GM18519 (cell line): ENCODE measurements at regions not wholly inside any gene's neighbourhood (a gene's known extent, or its start where the extent isn't known, plus 50 kb on each side); places are given as distances from the start of the nearest gene placed in this dataset.

ENCODE experiments used
- ATAC-seq: cut with Tn5 transposase; IDR thresholded peaks from one replicate; pipeline ENCODE4 v1.9.1; 2021; ENCODE audit warnings: mild to moderate bottlenecking, moderate library complexity; ENCODE audit not compliant: unreplicated experiment, low FRiP score

- no peak for ATAC-seq
These were observed 201.3 kb upstream of the BTBD3 start for GRCh38 chr20:11716239-11716944.

DNA sequence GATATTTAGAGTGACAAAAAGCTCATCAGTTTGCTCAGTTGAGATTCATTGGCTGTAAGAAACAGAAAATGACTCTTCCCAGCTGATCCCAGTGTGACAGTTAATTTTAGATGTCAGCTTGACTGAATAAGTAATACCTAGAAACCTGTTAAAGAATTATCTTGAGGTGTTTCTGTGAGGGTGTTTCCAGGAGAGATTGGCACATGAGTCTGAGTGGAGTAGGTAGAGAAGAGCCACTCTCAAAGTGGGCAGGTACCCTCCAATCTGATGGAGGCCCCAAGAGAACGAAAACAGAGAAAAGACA is 200.8 kb upstream of the BTBD3 start:
- ATAC-seq, result no peak

DNA sequence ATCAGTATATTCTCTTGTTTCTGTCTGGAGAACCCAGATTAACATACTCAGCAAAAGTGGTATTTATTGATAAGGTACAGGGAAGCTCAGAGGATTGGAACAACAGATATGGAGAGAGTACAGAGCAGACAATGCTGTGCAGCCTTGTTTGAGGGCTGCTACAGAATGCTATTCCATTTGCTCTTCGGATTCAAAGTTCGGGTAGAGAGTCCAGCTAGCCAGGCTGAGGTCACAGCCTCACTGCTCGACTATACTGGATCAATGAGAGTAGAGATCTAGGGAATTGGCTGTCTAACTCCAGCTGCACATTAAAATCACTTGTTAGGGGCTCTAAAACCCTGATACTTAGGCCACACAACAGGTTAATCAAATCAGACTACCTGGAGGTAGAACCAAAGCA is 200.1 kb upstream of the BTBD3 start:
- no peak for ATAC-seq

- ATAC-seq, result no peak
These were observed 199.1 kb upstream of the BTBD3 start for GRCh38 chr20:11718474-11719094.

GRCh38 chr20:11719153-11719552 is 198.5 kb upstream of the BTBD3 start:
- ATAC-seq, result no peak

DNA sequence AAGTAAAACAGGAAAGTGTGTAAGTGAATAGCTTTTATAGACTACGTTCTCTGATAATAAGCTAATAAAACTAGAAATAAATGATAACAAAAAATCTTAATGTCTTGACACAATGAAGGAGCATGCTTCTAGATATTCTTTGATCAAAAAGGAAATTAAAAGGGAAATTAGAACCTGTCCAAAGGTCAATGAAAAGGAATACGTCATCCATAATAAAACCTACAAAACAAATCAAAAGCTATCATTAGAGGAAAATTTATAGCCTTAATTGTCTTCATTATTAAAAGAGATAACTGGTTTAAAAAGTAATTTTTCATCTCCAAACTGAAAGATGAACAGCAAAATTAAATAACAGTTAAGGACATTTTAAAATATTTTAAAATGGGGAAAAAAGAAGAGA is 196.3 kb upstream of the BTBD3 start:
- ATAC-seq, result no peak

GRCh38 chr20:11724097-11724496 is 193.6 kb upstream of the BTBD3 start:
- no peak for ATAC-seq

GRCh38 chr20:11726026-11726425 is 191.7 kb upstream of the BTBD3 start:
- ATAC-seq, result no peak

GRCh38 chr20:11727708-11728107 is 190.0 kb upstream of the BTBD3 start:
- no peak for ATAC-seq

DNA sequence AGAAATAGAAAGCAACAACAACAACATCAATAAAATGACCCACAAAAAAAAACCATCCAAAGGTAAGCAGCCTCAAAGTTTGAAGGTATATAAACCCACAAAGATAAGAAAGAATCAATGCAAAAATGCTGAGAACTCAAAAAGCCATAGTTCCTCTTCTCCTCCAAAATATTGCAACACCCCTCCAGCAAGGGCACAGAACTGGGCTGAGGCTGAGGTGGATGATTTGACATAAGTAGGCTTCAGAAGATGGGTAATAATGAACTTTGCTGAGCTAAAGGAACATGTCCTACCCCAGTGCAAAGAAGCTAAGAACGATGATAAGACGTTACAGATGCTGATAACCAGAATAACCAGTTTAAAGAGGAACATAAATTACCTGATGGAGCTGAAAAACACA is 188.8 kb upstream of the BTBD3 start:
- ATAC-seq, result no peak

DNA sequence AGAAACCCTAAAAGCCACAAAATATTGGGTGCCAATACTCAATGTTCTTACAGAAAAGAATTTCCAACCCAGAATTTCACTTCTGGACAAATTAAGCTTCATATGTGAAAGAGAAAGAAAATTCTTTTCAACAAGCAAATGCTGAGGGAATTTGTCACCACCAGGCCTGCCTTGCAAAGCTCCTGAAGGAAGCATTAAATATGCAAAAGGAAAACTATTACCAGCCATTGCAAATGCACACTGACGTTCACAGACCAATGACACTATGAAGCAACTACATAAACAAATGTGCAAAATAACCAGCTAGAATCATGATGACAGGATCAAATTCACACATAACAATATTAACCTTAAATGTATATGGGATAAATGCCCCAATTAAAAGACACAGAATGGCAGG is 187.9 kb upstream of the BTBD3 start:
- ATAC-seq, result no peak

DNA sequence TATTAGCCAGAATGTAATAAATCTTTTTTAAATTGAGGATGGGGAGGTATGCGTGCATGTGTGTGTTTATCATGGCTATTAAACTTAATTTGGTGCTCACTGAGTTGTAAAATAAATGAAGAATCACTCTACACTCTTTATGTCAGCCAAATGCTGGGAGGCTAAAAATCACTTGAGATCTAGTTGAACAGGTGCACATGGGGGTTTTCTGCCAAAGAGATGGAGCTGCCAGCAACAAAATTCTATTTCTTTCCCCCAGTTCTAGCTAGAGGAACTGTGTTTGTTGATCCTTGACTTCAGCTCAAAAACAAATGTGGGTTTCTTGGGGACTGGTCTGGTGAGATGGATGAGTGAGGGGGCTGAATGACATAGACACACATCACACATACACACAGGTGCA is 183.3 kb upstream of the BTBD3 start:
- ATAC-seq, result no peak

DNA sequence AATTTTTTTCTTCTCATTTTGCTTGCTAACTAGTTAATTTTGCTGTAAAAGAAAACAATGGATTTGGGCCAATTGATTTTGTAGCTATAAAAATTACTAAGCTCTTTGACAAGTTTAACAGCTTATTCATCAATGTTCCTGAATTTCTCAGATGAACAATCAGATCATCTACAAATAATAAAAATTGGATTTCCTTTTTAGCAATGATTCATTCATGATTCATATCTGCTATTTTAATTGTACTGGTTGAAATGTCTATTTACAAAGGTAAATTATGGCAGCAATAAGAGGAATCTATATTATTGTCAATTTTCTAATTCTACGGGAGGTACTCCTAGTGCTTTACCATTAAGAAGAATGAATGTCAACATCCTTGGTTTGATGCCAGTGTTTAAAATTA is 178.8 kb upstream of the BTBD3 start:
- ATAC-seq, result no peak

- ATAC-seq, result no peak
These were observed 176.7 kb upstream of the BTBD3 start for GRCh38 chr20:11740975-11741374.

DNA sequence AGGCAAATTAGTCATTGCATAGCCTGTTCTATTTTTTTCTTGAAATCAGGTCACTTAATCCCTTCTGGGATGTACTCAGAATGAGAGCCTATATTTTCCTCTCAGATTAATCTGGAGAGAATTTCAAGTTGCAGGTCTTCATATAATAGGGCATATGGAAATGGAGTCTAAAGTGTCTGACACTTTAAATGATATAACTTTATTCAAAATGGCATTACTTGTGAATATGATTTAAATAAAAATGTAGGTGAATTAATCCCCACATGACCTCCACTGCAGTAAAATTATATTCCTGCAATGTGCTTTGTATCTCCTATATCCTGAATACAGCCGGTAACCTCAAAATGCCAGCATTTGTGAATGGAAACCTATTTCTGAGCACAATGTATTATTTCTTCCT is 172.5 kb upstream of the BTBD3 start:
- no peak for ATAC-seq

DNA sequence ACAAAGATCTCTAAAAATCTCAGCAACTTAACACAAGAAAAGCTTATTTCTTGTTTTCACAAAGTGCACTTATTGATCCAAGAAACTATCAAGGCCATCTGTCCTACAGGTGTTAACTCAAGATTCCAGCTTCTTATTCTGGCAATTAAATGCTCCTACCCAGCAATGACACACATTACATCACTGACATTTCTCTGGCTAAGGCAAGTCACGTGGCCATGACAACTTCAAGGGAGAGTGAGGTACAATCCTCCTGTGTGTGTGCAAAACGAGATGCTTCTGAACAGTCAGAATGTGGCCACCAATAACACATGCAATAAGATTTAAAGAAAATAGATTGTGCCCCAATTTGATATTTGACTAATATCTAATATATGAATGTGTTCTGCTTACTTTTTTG is 169.3 kb upstream of the BTBD3 start:
- ATAC-seq, result no peak

GRCh38 chr20:11752336-11752735 is 165.4 kb upstream of the BTBD3 start:
- ATAC-seq, result no peak

GRCh38 chr20:11753155-11753554 is 164.5 kb upstream of the BTBD3 start:
- ATAC-seq, result no peak

DNA sequence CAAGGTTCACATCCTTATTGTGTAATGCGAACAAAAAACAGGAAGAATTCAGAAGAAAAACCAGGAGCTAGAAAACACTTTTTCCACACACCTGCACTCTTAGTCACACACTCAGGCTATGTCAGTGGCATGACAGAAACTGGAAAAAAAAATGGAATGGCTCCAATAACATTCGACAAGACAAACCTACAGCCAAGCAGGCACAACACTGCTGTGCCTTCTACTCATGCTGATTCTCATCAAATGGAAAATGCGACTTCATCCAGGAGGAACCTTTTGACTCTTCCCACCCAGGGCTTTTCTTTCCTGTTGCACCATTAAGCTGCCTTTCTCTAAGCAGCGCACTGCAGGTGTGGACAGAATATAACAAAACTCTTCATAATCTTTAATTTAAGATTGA is 163.2 kb upstream of the BTBD3 start:
- ATAC-seq, result no peak

GRCh38 chr20:11755071-11755841 is 162.4 kb upstream of the BTBD3 start:
- no peak for ATAC-seq

- no peak for ATAC-seq
These were observed 156.2 kb upstream of the BTBD3 start for GRCh38 chr20:11761497-11761896.

- ATAC-seq, result no peak
These were observed 150.7 kb upstream of the BTBD3 start for GRCh38 chr20:11766961-11767360.
